KMS-11 (cell line): ENCODE measurements at regions not wholly inside any gene's neighbourhood (a gene's known extent, or its start where the extent isn't known, plus 50 kb on each side); places are given as distances from the start of the nearest gene placed in this dataset.

Source experiments
- H2AFZ ChIP-seq: fragments of 200-600 bp; sonication (generic); 2 replicates; pipeline ENCODE4 v1.6.1; 2016; ENCODE audit warnings: antibody characterized with exemption, mixed run types, low read depth
- H3K27ac ChIP-seq: fragments of 200-600 bp; sonication (generic); 2 replicates; pipeline ENCODE4 v1.6.1; 2016; ENCODE audit warnings: mild to moderate bottlenecking, mixed run types
- H3K27me3 ChIP-seq: fragments of 200-600 bp; sonication (generic); 2 replicates; pipeline ENCODE4 v1.6.1; 2017; ENCODE audit warnings: mild to moderate bottlenecking, low read depth, mixed run types, moderate library complexity; ENCODE audit not compliant: insufficient read depth
- H3K36me3 ChIP-seq: fragments of 200-600 bp; sonication (generic); 2 replicates; pipeline ENCODE4 v1.6.1; 2017; ENCODE audit warnings: mild to moderate bottlenecking, mixed run types; ENCODE audit not compliant: insufficient read depth
- H3K4me1 ChIP-seq: fragments of 200-600 bp; sonication (generic); 2 replicates; pipeline ENCODE4 v1.6.1; 2016; ENCODE audit warnings: mild to moderate bottlenecking, low read depth, mixed run types; ENCODE audit not compliant: poor library complexity, severe bottlenecking
- H3K4me2 ChIP-seq: fragments of 200-600 bp; sonication (generic); 2 replicates; pipeline ENCODE4 v1.7.0; 2016; ENCODE audit warnings: mild to moderate bottlenecking, mixed run types
- H3K4me3 ChIP-seq: fragments of 200-600 bp; sonication (generic); IDR thresholded peaks from 2 replicates; pipeline ENCODE4 v1.6.1; 2017; ENCODE audit warnings: low read depth, low read length, mixed read lengths; ENCODE audit not compliant: insufficient read depth
- H3K79me2 ChIP-seq: fragments of 200-600 bp; sonication (generic); 2 replicates; pipeline ENCODE4 v1.6.1; 2016; ENCODE audit warnings: low read depth, mixed run types; ENCODE audit not compliant: insufficient read depth
- H3K9ac ChIP-seq: fragments of 200-600 bp; sonication (generic); 2 replicates; pipeline ENCODE4 v1.6.1; 2016; ENCODE audit warnings: mild to moderate bottlenecking, mixed run types
- H4K20me1 ChIP-seq: fragments of 200-600 bp; sonication (generic); 2 replicates; pipeline ENCODE4 v1.6.1; 2016; ENCODE audit warnings: mild to moderate bottlenecking, mixed run types; ENCODE audit not compliant: insufficient read depth
- CTCF ChIP-seq: fragments of 200-600 bp; sonication (generic); conservative IDR thresholded peaks from 2 replicates; pipeline ENCODE4 v1.6.1; 2017; ENCODE audit warnings: low read depth, mild to moderate bottlenecking, antibody characterized with exemption, low read length, moderate library complexity, mixed read lengths

- no peak overlapping the region for H3K9ac ChIP-seq
- no peaks in the 10 kb centered on the region for H3K27me3 ChIP-seq
- no peaks in the 10 kb centered on the region for H3K79me2 ChIP-seq
- no peak overlapping the region for H3K4me2 ChIP-seq
- TF ChIP-seq CTCF, result no peak
- H3K27ac ChIP-seq, result no peak overlapping the region
- no peaks in the 10 kb centered on the region for H3K36me3 ChIP-seq
- no peaks in the 10 kb centered on the region for H3K4me1 ChIP-seq
- H2AFZ ChIP-seq, result no peak overlapping the region
- no peaks in the 10 kb centered on the region for H4K20me1 ChIP-seq
- no peak overlapping the region for H3K4me3 ChIP-seq
Measured at GRCh38 chr12:126295652-126296051, 1230.4 kb downstream of the AACS start.

GRCh38 chr12:126309278-126309677 is 1244.0 kb downstream of the AACS start:
- Histone ChIP-seq H2AFZ (no peak overlapping the region), H3K79me2 (no peaks in the 10 kb centered on the region), H3K9ac (no peak overlapping the region), H3K4me3 (no peak overlapping the region), H4K20me1 (no peaks in the 10 kb centered on the region), H3K27me3 (no peaks in the 10 kb centered on the region), H3K4me2 (no peak overlapping the region), H3K4me1 (no peaks in the 10 kb centered on the region), H3K36me3 (no peaks in the 10 kb centered on the region), H3K27ac (no peak overlapping the region)
- TF ChIP-seq CTCF, result no peak

- TF ChIP-seq CTCF, result no peak
- Histone ChIP-seq H3K4me2 (no peak overlapping the region), H3K4me1 (no peaks in the 10 kb centered on the region), H2AFZ (no peak overlapping the region), H3K9ac (no peak overlapping the region), H3K79me2 (no peaks in the 10 kb centered on the region), H3K4me3 (no peak overlapping the region), H3K27me3 (no peaks in the 10 kb centered on the region), H3K27ac (no peak overlapping the region), H4K20me1 (no peaks in the 10 kb centered on the region), H3K36me3 (no peaks in the 10 kb centered on the region)
Measured at GRCh38 chr12:126312457-126312856, 1247.2 kb downstream of the AACS start.

GRCh38 chr12:126316411-126316810 is 1251.2 kb downstream of the AACS start:
- no peak for TF ChIP-seq CTCF
- no peaks in the 10 kb centered on the region for H3K79me2 ChIP-seq
- H3K27ac ChIP-seq, result no peak overlapping the region
- H2AFZ ChIP-seq, result no peak overlapping the region
- no peak overlapping the region for H3K9ac ChIP-seq
- H3K27me3 ChIP-seq, result no peaks in the 10 kb centered on the region
- no peaks in the 10 kb centered on the region for H3K36me3 ChIP-seq
- no peaks in the 10 kb centered on the region for H3K4me1 ChIP-seq
- no peak overlapping the region for H3K4me2 ChIP-seq
- no peak overlapping the region for H3K4me3 ChIP-seq
- no peaks in the 10 kb centered on the region for H4K20me1 ChIP-seq
